Right lobe of liver (tissue), 6 donors: ENCODE measurements at regions not wholly inside any gene's neighbourhood (a gene's known extent, or its start where the extent isn't known, plus 50 kb on each side); places are given as distances from the start of the nearest gene placed in this dataset.

Experiments used
- ATAC-seq, 4 donors: fragments of 200-7000 bp; cut with Tn5 transposase; one replicate each; pipeline ENCODE4 v1.9.1; 2020; ENCODE audit warnings: mild to moderate bottlenecking in 4 of 4, moderate library complexity in 4 of 4
- DNase-seq, 3 donors: peaks; one replicate each; pipeline ENCODE4 v3.0.0-alpha.2; 2020
- H3K27ac ChIP-seq, 3 donors: fragments of 200-600 bp; one replicate each; pipeline ENCODE4 v1.8.0; 2022
- H3K27me3 ChIP-seq, 2 donors: fragments of 200-600 bp; one replicate each; pipeline ENCODE4 v1.8.0; 2022
- H3K36me3 ChIP-seq, 4 donors: fragments of 200-600 bp; sonication (generic) in 1 of 4; one replicate each; pipeline versions ENCODE4 v1.5.1 to v1.8.0; 2017 to 2022; ENCODE audit warnings: control low read depth in 1 of 4
- H3K4me1 ChIP-seq, 4 donors: fragments of 200-600 bp; sonication (generic) in 1 of 4; one replicate each; pipeline versions ENCODE4 v1.5.1 to v1.8.0; 2017 to 2022; ENCODE audit warnings: control low read depth in 1 of 4
- H3K4me3 ChIP-seq, 3 donors: fragments of 200-600 bp; one replicate each; pipeline ENCODE4 v1.8.0; 2022
- H3K9me3 ChIP-seq, 4 donors: fragments of 200-600 bp; sonication (generic) in 1 of 4; one replicate each; pipeline versions ENCODE4 v1.5.1 to v1.8.0; 2017 to 2022; ENCODE audit warnings: control low read depth in 1 of 4
- POLR2A ChIP-seq: fragments of 450-650 bp; IDR thresholded peaks from one replicate; pipeline ENCODE4 v1.6.1; 2017; ENCODE audit warnings: antibody characterized with exemption, mild to moderate bottlenecking
- WGBS: methylation state at CpG from one replicate; pipeline ENCODE4 v1.1.6; 2018; ENCODE audit warnings: low coverage, low lambda C conversion rate; ENCODE audit not compliant: insufficient coverage; ENCODE audit errors: missing lambda C conversion rate; 5-methylcytosine and 5-hydroxymethylcytosine counted together
- intact Hi-C, 2 donors: fragments of 100-400 bp; cut with DNase I; formaldehyde crosslinking; loops; one replicate each; pipeline versions ENCODE4 v1.11.2 to v1.14.1; 2022
- TF ChIP-seq, protein P1 (sequence below), 4 donors: fragments of 200-600 bp in 3 of 4; fragments of 450-650 bp in 1 of 4; IDR thresholded peaks; one replicate each; pipeline versions ENCODE4 v1.5.1 to v1.8.0; 2016 to 2022; ENCODE audit warnings: antibody characterized with exemption in 4 of 4, mild to moderate bottlenecking in 2 of 4
- donor health status: DM: no; HTN: yes; CAD: no.
- donor health status: DM: no; HTN: no; CAD: no.
- donor health status: DM: no; HTN: no; CAD: no.
- donor health status: DM: no; HTN: yes; CAD: no.
- donor health status: DM: no; HTN: yes; CAD: no.

GRCh38 chr6:54719131-54719530 is 127.4 kb upstream of the FAM83B start:
- no peaks in the 10 kb centered on the region for H3K27me3 ChIP-seq
- TF ChIP-seq, protein P1, sequence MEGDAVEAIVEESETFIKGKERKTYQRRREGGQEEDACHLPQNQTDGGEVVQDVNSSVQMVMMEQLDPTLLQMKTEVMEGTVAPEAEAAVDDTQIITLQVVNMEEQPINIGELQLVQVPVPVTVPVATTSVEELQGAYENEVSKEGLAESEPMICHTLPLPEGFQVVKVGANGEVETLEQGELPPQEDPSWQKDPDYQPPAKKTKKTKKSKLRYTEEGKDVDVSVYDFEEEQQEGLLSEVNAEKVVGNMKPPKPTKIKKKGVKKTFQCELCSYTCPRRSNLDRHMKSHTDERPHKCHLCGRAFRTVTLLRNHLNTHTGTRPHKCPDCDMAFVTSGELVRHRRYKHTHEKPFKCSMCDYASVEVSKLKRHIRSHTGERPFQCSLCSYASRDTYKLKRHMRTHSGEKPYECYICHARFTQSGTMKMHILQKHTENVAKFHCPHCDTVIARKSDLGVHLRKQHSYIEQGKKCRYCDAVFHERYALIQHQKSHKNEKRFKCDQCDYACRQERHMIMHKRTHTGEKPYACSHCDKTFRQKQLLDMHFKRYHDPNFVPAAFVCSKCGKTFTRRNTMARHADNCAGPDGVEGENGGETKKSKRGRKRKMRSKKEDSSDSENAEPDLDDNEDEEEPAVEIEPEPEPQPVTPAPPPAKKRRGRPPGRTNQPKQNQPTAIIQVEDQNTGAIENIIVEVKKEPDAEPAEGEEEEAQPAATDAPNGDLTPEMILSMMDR (IDR thresholded peaks at IDR 0.05) = no peak
- TF ChIP-seq POLR2A = no peak
- no peak overlapping the region for H3K27ac ChIP-seq
- H3K4me3 ChIP-seq = no peak overlapping the region
- ATAC-seq (no peak), DNase-seq (no peak)
- peaks cover 0 to 8% (median 0%) of the 10 kb centered on the region in 4 donors for H3K4me1 ChIP-seq
- no peaks in the 10 kb centered on the region for H3K36me3 ChIP-seq
- intact Hi-C loops = no loop called here
- no peaks in the 10 kb centered on the region for H3K9me3 ChIP-seq

GRCh38 chr6:54719633-54720032 is 126.9 kb upstream of the FAM83B start:
- ATAC-seq = no peak
- WGBS = 0% methylated on average over 1 of the region's 1 CpG
- no peaks in the 10 kb centered on the region for H3K36me3 ChIP-seq
- H3K4me3 ChIP-seq = no peak overlapping the region
- intact Hi-C loops = no loop called here
- TF ChIP-seq, protein P1 (IDR thresholded peaks at IDR 0.05) = no peak
- no peak for TF ChIP-seq POLR2A
- no peak for DNase-seq
- H3K4me1 ChIP-seq = peaks cover 0 to 8% (median 0%) of the 10 kb centered on the region in 4 donors
- H3K27me3 ChIP-seq = no peaks in the 10 kb centered on the region
- no peaks in the 10 kb centered on the region for H3K9me3 ChIP-seq
- H3K27ac ChIP-seq = no peak overlapping the region

- 60% methylated on average over 3 of the region's 3 CpGs for WGBS
- H3K27me3 ChIP-seq = no peaks in the 10 kb centered on the region
- no peaks in the 10 kb centered on the region for H3K9me3 ChIP-seq
- no peak overlapping the region for H3K27ac ChIP-seq
- intact Hi-C loops = no loop called here
- no peaks in the 10 kb centered on the region for H3K4me1 ChIP-seq
- H3K36me3 ChIP-seq = no peaks in the 10 kb centered on the region
- ATAC-seq (no peak), DNase-seq (no peak)
- TF ChIP-seq POLR2A = no peak
- TF ChIP-seq, protein P1 (IDR thresholded peaks at IDR 0.05) = no peak
- H3K4me3 ChIP-seq = no peak overlapping the region
These were observed 124.2 kb upstream of the FAM83B start for GRCh38 chr6:54722328-54722727.

DNA sequence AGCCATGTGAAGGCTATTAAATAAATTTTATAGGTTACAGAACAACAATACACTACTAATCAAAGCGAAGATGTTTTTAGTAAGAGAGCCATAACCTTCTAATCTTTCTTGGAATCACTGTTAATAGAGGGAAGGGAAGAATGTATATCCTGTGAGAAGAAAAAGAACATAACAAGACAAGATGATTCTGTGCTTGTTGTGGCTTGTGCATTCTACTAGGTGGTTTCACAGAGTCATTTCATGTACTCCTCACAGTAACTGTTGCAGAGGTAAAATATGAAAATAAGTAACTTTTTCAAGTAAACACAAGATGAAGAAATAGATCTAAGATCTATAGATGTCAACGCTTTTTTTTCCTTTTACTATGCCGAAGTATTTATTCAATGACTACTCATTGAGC is 116.9 kb upstream of the FAM83B start:
- no peaks in the 10 kb centered on the region for H3K36me3 ChIP-seq
- no peaks in the 10 kb centered on the region for H3K4me1 ChIP-seq
- no peaks in the 10 kb centered on the region for H3K27me3 ChIP-seq
- DNase-seq (no peak), ATAC-seq (no peak)
- no peak overlapping the region for H3K27ac ChIP-seq
- no peak for TF ChIP-seq POLR2A
- TF ChIP-seq, protein P1 (IDR thresholded peaks at IDR 0.05) = no peak
- intact Hi-C loops = no loop called here
- no peaks in the 10 kb centered on the region for H3K9me3 ChIP-seq
- WGBS = 53% methylated on average over 3 of the region's 3 CpGs
- H3K4me3 ChIP-seq = no peak overlapping the region
